H9 (cell line): ENCODE measurements at regions not wholly inside any gene's neighbourhood (a gene's known extent, or its start where the extent isn't known, plus 50 kb on each side); places are given as distances from the start of the nearest gene placed in this dataset.

Experiments
- DNase-seq: peaks from one replicate; pipeline ENCODE4 v3.0.0-alpha.2; 2017
- H2AFZ ChIP-seq: one replicate; pipeline ENCODE4 v1.6.1; 2013; ENCODE audit warnings: mild to moderate bottlenecking, low read length, control low read depth, moderate library complexity
- H2AK5ac ChIP-seq: 2 replicates; pipeline ENCODE4 v1.6.1; 2013; ENCODE audit warnings: low read length, control low read depth, mixed read lengths; ENCODE audit not compliant: insufficient read length
- H2BK120ac ChIP-seq: one replicate; pipeline ENCODE4 v1.6.1; 2013; ENCODE audit warnings: low read depth, mild to moderate bottlenecking, low read length, control low read depth, inconsistent platforms; ENCODE audit not compliant: poor library complexity, severe bottlenecking
- H2BK12ac ChIP-seq: 2 replicates; pipeline ENCODE4 v1.6.1; 2013; ENCODE audit warnings: low read length, control low read depth, mixed read lengths, low read depth; ENCODE audit not compliant: insufficient read length
- H2BK15ac ChIP-seq: 2 replicates; pipeline ENCODE4 v1.6.1; 2013; ENCODE audit warnings: low read depth, low read length, control low read depth
- H2BK20ac ChIP-seq: one replicate; pipeline ENCODE4 v1.6.1; 2013; ENCODE audit warnings: low read depth, mild to moderate bottlenecking, low read length, control low read depth, inconsistent platforms; ENCODE audit not compliant: poor library complexity, severe bottlenecking
- H2BK5ac ChIP-seq: 2 replicates; pipeline ENCODE4 v1.6.1; 2013; ENCODE audit warnings: low read length, control low read depth, mixed read lengths; ENCODE audit not compliant: insufficient read length
- H3K14ac ChIP-seq: 2 replicates; pipeline ENCODE4 v1.6.1; 2013; ENCODE audit warnings: low read length, control low read depth; ENCODE audit not compliant: insufficient read depth
- H3K18ac ChIP-seq: 2 replicates; pipeline ENCODE4 v1.6.1; 2013; ENCODE audit warnings: low read depth, mild to moderate bottlenecking, mixed read lengths, low read length, control low read depth; ENCODE audit not compliant: insufficient read length
- H3K23ac ChIP-seq: 2 replicates; pipeline ENCODE4 v1.6.1; 2013; ENCODE audit warnings: low read length, control low read depth, mixed read lengths, low read depth; ENCODE audit not compliant: insufficient read length
- H3K23me2 ChIP-seq: 2 replicates; pipeline ENCODE4 v1.6.1; 2013; ENCODE audit warnings: low read depth, mild to moderate bottlenecking, mixed read lengths, low read length, control low read depth; ENCODE audit not compliant: insufficient read length, poor library complexity, severe bottlenecking
- H3K27ac ChIP-seq: 2 replicates; pipeline ENCODE4 v1.5.1; 2013; ENCODE audit warnings: low read length, control low read depth, mixed read lengths, low read depth; ENCODE audit not compliant: insufficient read length
- H3K27me3 ChIP-seq: 2 replicates; pipeline ENCODE4 v1.6.1; 2013; ENCODE audit warnings: low read length, control low read depth, inconsistent platforms; ENCODE audit not compliant: insufficient read depth
- H3K4ac ChIP-seq: 2 replicates; pipeline ENCODE4 v1.6.1; 2013; ENCODE audit warnings: low read depth, mild to moderate bottlenecking, control low read depth, inconsistent platforms, low read length, moderate library complexity
- H3K4me1 ChIP-seq: 2 replicates; pipeline ENCODE4 v1.6.1; 2013; ENCODE audit warnings: low read length, control low read depth, inconsistent platforms; ENCODE audit not compliant: insufficient read depth
- H3K4me2 ChIP-seq: 2 replicates; pipeline ENCODE4 v1.6.1; 2013; ENCODE audit warnings: low read length, control low read depth, mixed read lengths; ENCODE audit not compliant: insufficient read length, insufficient read depth
- H3K56ac ChIP-seq: 2 replicates; pipeline ENCODE4 v1.6.1; 2013; ENCODE audit warnings: low read depth, mild to moderate bottlenecking, mixed read lengths, low read length, control low read depth; ENCODE audit not compliant: insufficient read length
- H3K79me1 ChIP-seq: 2 replicates; pipeline ENCODE4 v1.6.1; 2013; ENCODE audit warnings: low read depth, mild to moderate bottlenecking, moderate library complexity, low read length, control low read depth, inconsistent platforms; ENCODE audit not compliant: insufficient read depth, poor library complexity, severe bottlenecking
- H3K79me2 ChIP-seq: 2 replicates; pipeline ENCODE4 v1.6.1; 2013; ENCODE audit warnings: low read length, control low read depth, inconsistent platforms; ENCODE audit not compliant: insufficient read depth
- H3K9ac ChIP-seq: 2 replicates; pipeline ENCODE4 v1.6.1; 2013; ENCODE audit warnings: low read length, control low read depth, mixed read lengths; ENCODE audit not compliant: insufficient read length; ENCODE audit errors: extremely low read depth
- H3K9me3 ChIP-seq: one replicate; pipeline ENCODE4 v1.6.1; 2013; ENCODE audit warnings: low read depth, low read length, inconsistent platforms; ENCODE audit not compliant: control insufficient read depth
- H3T11ph ChIP-seq: one replicate; pipeline ENCODE4 v1.6.1; 2013; ENCODE audit warnings: mild to moderate bottlenecking, low read length, control low read depth, inconsistent platforms
- H4K20me1 ChIP-seq: one replicate; pipeline ENCODE4 v1.6.1; 2013; ENCODE audit not compliant: control insufficient read depth, insufficient read length, insufficient read depth
- H4K5ac ChIP-seq: 2 replicates; pipeline ENCODE4 v1.6.1; 2013; ENCODE audit warnings: low read depth, mild to moderate bottlenecking, mixed read lengths, low read length, control low read depth; ENCODE audit not compliant: insufficient read length
- H4K8ac ChIP-seq: replicated peaks from 2 replicates; pipeline ENCODE4 v1.6.1; 2013; ENCODE audit warnings: low read length, control low read depth, mixed read lengths, low read depth; ENCODE audit not compliant: insufficient read length
- H4K91ac ChIP-seq: 2 replicates; pipeline ENCODE4 v1.6.1; 2013; ENCODE audit warnings: low read depth, mild to moderate bottlenecking, moderate library complexity, mixed read lengths, low read length, control low read depth; ENCODE audit not compliant: insufficient read length
- H3K27ac Mint-ChIP-seq, 3 experiments: 2 replicates in 2 of 3; 3 replicates in 1 of 3; pipeline ENCODE4 v1.8.0; 2020 to 2021; ENCODE audit warnings: mixed read lengths in 3 of 3, mild to moderate bottlenecking in 1 of 3, moderate library complexity in 1 of 3
- H3K27me3 Mint-ChIP-seq: 2 replicates; pipeline ENCODE4 v1.8.0; 2021; ENCODE audit warnings: low read depth, mild to moderate bottlenecking, moderate library complexity, mixed read lengths
- H3K36me3 Mint-ChIP-seq, 3 experiments: 2 replicates in 2 of 3; 3 replicates in 1 of 3; pipeline ENCODE4 v1.8.0; 2020 to 2021; ENCODE audit warnings: low read depth in 3 of 3, mixed read lengths in 3 of 3; ENCODE audit not compliant: insufficient read depth in 1 of 3
- H3K4me1 Mint-ChIP-seq, 2 experiments: 2 replicates each; pipeline ENCODE4 v1.8.0; 2020; ENCODE audit warnings: mixed read lengths in 2 of 2
- H3K4me3 Mint-ChIP-seq, 2 experiments: 2 replicates in 1 of 2; 3 replicates in 1 of 2; pipeline ENCODE4 v1.8.0; 2020 to 2021; ENCODE audit warnings: mild to moderate bottlenecking in 2 of 2, mixed read lengths in 2 of 2, moderate library complexity in 1 of 2
- H3K9me3 Mint-ChIP-seq, 2 experiments: 2 replicates in 1 of 2; 3 replicates in 1 of 2; pipeline ENCODE4 v1.8.0; 2020; ENCODE audit warnings: mild to moderate bottlenecking in 2 of 2, mixed read lengths in 2 of 2, moderate library complexity in 1 of 2
- CTCF ChIP-seq: fragments of 200-600 bp; sonication (generic); conservative IDR thresholded peaks from 3 replicates; pipeline ENCODE4 v1.8.0; 2021; ENCODE audit warnings: antibody characterized with exemption, mild to moderate bottlenecking
- WGBS: extraction: QIAGEN DNeasy Blood & Tissue Kit; methylation state at CpG from one replicate; pipeline ENCODE4 v1.1.7; 2013; ENCODE audit warnings: missing lambda C conversion rate, low lambda C conversion rate, mixed read lengths; ENCODE audit not compliant: insufficient read length; ENCODE audit errors: extremely low coverage; 5-methylcytosine and 5-hydroxymethylcytosine counted together

DNA sequence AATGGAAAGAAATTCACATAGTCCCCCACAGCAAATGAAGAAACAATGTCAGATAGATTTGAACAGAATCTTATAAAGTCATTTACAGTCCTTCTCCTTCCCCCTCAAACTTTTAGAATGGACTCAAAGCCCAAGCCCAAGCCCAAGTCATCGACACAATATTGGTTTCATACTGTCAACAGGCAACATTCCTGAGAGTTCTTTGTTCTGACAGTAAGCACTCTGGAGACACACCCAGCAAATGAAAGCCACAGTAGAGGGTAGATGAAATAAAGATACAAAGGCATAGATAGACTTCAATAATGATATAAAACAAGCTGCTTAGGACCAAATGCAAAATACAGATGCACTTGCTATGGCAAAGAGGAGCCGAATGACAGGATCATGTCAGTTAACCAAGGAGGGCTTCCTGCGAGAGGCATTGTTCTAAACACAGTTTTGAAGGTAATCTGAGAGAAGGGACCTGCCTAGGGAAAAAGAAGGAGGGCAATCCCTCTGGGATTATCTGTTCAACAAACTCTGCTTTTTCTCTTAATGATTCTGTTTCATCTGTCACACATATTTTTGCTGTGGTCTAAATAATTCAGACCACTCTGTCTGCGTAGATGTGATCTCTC is 97.1 kb upstream of the MAP4K3 start:
- H3K4me2 ChIP-seq, result no peak overlapping the region
- H3K56ac ChIP-seq, result no peak overlapping the region
- H4K5ac ChIP-seq, result no peak overlapping the region
- no peak for TF ChIP-seq CTCF
- Mint-ChIP-seq H3K4me3 (no peak overlapping the region), H3K36me3 (peaks cover 5 to 16% (median 15%) of the 10 kb centered on the region in 3 experiments; a peak in 6 of 7 replicates), H3K27ac (no peak overlapping the region), H3K9me3 (peaks cover 5 to 11% of the 10 kb centered on the region in 2 experiments; a peak in 2 of 5 replicates), H3K27me3 (no peaks in the 10 kb centered on the region), H3K4me1 (peaks cover 14 to 21% of the 10 kb centered on the region in 2 experiments)
- H4K20me1 ChIP-seq, result no peaks in the 10 kb centered on the region
- peaks cover 4% of the 10 kb centered on the region; the same call in 1 of the 2 replicates for H3K4me1 ChIP-seq
- H2AK5ac ChIP-seq, result no peak overlapping the region
- H4K8ac ChIP-seq, result no peak overlapping the region
- no peak overlapping the region for H3K27ac ChIP-seq
- H2BK20ac ChIP-seq, result no peak overlapping the region
- no peak overlapping the region for H3K23ac ChIP-seq
- H2BK12ac ChIP-seq, result no peak overlapping the region
- no peak overlapping the region for H2BK5ac ChIP-seq
- H2AFZ ChIP-seq, result no peak overlapping the region
- no peak overlapping the region for H3K18ac ChIP-seq
- H2BK120ac ChIP-seq, result no peak overlapping the region
- H3T11ph ChIP-seq, result no peak overlapping the region
- H3K79me2 ChIP-seq, result no peaks in the 10 kb centered on the region
- no peak overlapping the region for H3K9ac ChIP-seq
- no peak overlapping the region for H2BK15ac ChIP-seq
- no peaks in the 10 kb centered on the region for H3K9me3 ChIP-seq
- no peak overlapping the region for H3K14ac ChIP-seq
- H3K79me1 ChIP-seq, result no peaks in the 10 kb centered on the region
- no peaks in the 10 kb centered on the region for H3K23me2 ChIP-seq
- no CpG with 5 or more reads among the region's 4 CpGs for WGBS
- DNase-seq, result no peak
- no peaks in the 10 kb centered on the region for H3K27me3 ChIP-seq
- H3K4ac ChIP-seq, result no peak overlapping the region
- no peak overlapping the region for H4K91ac ChIP-seq
